NB4 (cell line): ENCODE measurements at regions not wholly inside any gene's neighbourhood (a gene's known extent, or its start where the extent isn't known, plus 50 kb on each side); places are given as distances from the start of the nearest gene placed in this dataset.

Experiments
- CTCF ChIP-seq: IDR thresholded peaks from one replicate; pipeline ENCODE4 v1.5.1; 2012; ENCODE audit warnings: low read depth, low read length
- POLR2A ChIP-seq: IDR thresholded peaks from 2 replicates; pipeline ENCODE4 v1.6.1; 2011; ENCODE audit warnings: mild to moderate bottlenecking; ENCODE audit not compliant: insufficient read length; ENCODE audit errors: extremely low read depth
- TF ChIP-seq, protein P1 (sequence below): IDR thresholded peaks from 2 replicates; pipeline ENCODE4 v1.6.1; 2011; ENCODE audit warnings: low read depth, low read length

DNA sequence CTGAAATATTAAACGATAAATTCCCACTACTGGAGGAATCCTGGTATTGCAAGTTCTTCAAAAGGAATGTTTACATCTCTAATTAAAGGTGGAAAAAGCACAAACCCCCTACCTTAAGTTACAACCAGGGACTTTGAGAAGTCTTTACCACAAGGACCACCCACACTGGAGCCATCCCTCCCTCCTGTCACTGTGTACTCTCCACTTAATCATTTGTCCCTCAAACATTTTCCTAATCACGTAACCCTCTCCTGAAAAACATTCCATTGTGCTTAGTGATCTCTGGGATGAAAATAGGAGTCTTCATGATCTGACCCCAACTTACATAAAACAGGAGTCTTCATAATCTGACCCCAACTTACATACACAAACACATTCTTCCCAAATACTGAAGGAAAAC, 85.7 kb downstream of the SUCLG1 start:
- TF ChIP-seq CTCF (no peak), POLR2A (no peak)
- TF ChIP-seq, protein P1, sequence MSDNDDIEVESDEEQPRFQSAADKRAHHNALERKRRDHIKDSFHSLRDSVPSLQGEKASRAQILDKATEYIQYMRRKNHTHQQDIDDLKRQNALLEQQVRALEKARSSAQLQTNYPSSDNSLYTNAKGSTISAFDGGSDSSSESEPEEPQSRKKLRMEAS: no peak
